Endothelial cell of umbilical vein (primary cell): ENCODE measurements at regions not wholly inside any gene's neighbourhood (a gene's known extent, or its start where the extent isn't known, plus 50 kb on each side); places are given as distances from the start of the nearest gene placed in this dataset.

Experiments used
- BruUV-seq: library from RNA; stranded (reverse); fragments of 400-500 nt; replicated peaks from 2 replicates; lab custom pipeline; 2021; lab: Mats Ljungman, UMichigan
- CTCF ChIA-PET: fragments of 300-600, 350-600 bp; sonication (Branson Sonifier 250); formaldehyde crosslinking; loops from one replicate; lab custom pipeline; 2021; ENCODE audit warnings: antibody characterized with exemption, inconsistent platforms; lab: Charles Lee
- POLR2A ChIA-PET: fragments of 300-600, 350-600 bp; sonication (Branson Sonifier 250); formaldehyde crosslinking; loops from one replicate; lab custom pipeline; 2021; ENCODE audit warnings: antibody characterized with exemption, inconsistent platforms; lab: Charles Lee
- DNase-seq: peaks from one replicate; pipeline ENCODE4 v3.0.0-alpha.2; 2011; ENCODE audit warnings: low read depth, low spot score
- FAIRE-seq: peaks from 2 replicates; lab custom pipeline; 2011; peaks lifted over from hg19 to GRCh38; lab: Jason Lieb, UNC
- H2AFZ ChIP-seq: 2 replicates; pipeline ENCODE4 v1.6.0; 2012; ENCODE audit warnings: low read depth, low read length, control low read depth, inconsistent platforms
- H3K27ac ChIP-seq: 2 replicates; pipeline ENCODE4 v1.5.1; 2011; ENCODE audit warnings: low read depth, mild to moderate bottlenecking, control low read depth, low read length, moderate library complexity; ENCODE audit not compliant: insufficient read depth
- H3K27me3 ChIP-seq, 2 experiments: 2 replicates each; pipeline versions ENCODE4 v1.6.0 to v1.6.1; 2011; ENCODE audit warnings: low read length in 2 of 2, mixed read lengths in 1 of 2; ENCODE audit not compliant: control insufficient read depth in 2 of 2, insufficient read depth in 2 of 2
- H3K36me3 ChIP-seq, 2 experiments: 2 replicates in 1 of 2; 3 replicates in 1 of 2; pipeline ENCODE4 v1.5.1; 2011; ENCODE audit warnings: low read length in 2 of 2, mild to moderate bottlenecking in 1 of 2, moderate library complexity in 1 of 2; ENCODE audit not compliant: control insufficient read depth in 2 of 2, insufficient read depth in 2 of 2; ENCODE audit errors: extremely low read depth in 1 of 2
- H3K4me1 ChIP-seq: 3 replicates; pipeline ENCODE4 v1.5.1; 2011; ENCODE audit warnings: mild to moderate bottlenecking, low read length; ENCODE audit not compliant: control insufficient read depth, insufficient read depth; ENCODE audit errors: extremely low read depth
- H3K4me2 ChIP-seq: 2 replicates; pipeline ENCODE4 v1.6.1; 2011; ENCODE audit warnings: low read length, control low read depth, mixed read lengths; ENCODE audit not compliant: insufficient read depth
- H3K4me3 ChIP-seq, 3 experiments: fragments of 200-600 bp in 1 of 3; sonication (generic), shearing (Covaris generic) in 1 of 3; replicated peaks in 1 of 3; 2 replicates each; pipeline ENCODE4 v1.5.1; 2011 to 2016; ENCODE audit warnings: control low read depth in 3 of 3, low read length in 3 of 3, mild to moderate bottlenecking in 2 of 3, inconsistent platforms in 1 of 3, low read depth in 1 of 3, moderate library complexity in 1 of 3; ENCODE audit not compliant: insufficient read depth in 1 of 3
- H3K79me2 ChIP-seq: 2 replicates; pipeline ENCODE4 v1.6.0; 2012; ENCODE audit warnings: low read length, inconsistent platforms; ENCODE audit not compliant: control insufficient read depth, insufficient read depth
- H3K9ac ChIP-seq: replicated peaks from 2 replicates; pipeline ENCODE3; 2011; ENCODE audit warnings: low read length, control low read depth; ENCODE audit not compliant: insufficient read depth; ENCODE audit errors: extremely low read depth
- H3K9me1 ChIP-seq: replicated peaks from 3 replicates; pipeline ENCODE4 v1.6.0; 2011; ENCODE audit warnings: mild to moderate bottlenecking, low read length; ENCODE audit not compliant: control insufficient read depth, insufficient read depth; ENCODE audit errors: extremely low read depth
- H3K9me3 ChIP-seq: replicated peaks from 2 replicates; pipeline ENCODE4 v1.5.1; 2012; ENCODE audit warnings: low read length, inconsistent platforms; ENCODE audit not compliant: control insufficient read depth, insufficient read depth
- H4K20me1 ChIP-seq: replicated peaks from 2 replicates; pipeline ENCODE3; 2011; ENCODE audit warnings: mild to moderate bottlenecking, low read length; ENCODE audit not compliant: control insufficient read depth, insufficient read depth; ENCODE audit errors: extremely low read depth
- CTCF ChIP-seq, 2 donors: IDR thresholded peaks; 1 replicate in 1 of 2; 2 replicates in 1 of 2; pipeline ENCODE4 v1.5.1; 2011; ENCODE audit warnings: low read length in 2 of 2, mild to moderate bottlenecking in 2 of 2, moderate library complexity in 2 of 2, control low read depth in 1 of 2, inconsistent platforms in 1 of 2, low read depth in 1 of 2; ENCODE audit not compliant: insufficient read depth in 1 of 2; ENCODE audit errors: extremely low read depth in 1 of 2
- EZH2 ChIP-seq: IDR thresholded peaks from 2 replicates; pipeline ENCODE4 v1.6.1; 2012; ENCODE audit warnings: borderline replicate concordance, low read depth, mild to moderate bottlenecking, moderate library complexity, low read length, inconsistent platforms; ENCODE audit not compliant: severe bottlenecking
- FOS ChIP-seq: IDR thresholded peaks from 2 replicates; pipeline ENCODE4 v1.6.1; 2011; ENCODE audit warnings: mild to moderate bottlenecking, low read length, moderate library complexity, borderline replicate concordance; ENCODE audit not compliant: insufficient read depth
- GATA2 ChIP-seq: IDR thresholded peaks from 2 replicates; pipeline ENCODE4 v1.7.0; 2011; ENCODE audit warnings: low read depth, mild to moderate bottlenecking, moderate library complexity, mixed read lengths, low read length; ENCODE audit not compliant: insufficient read length, insufficient read depth
- JUN ChIP-seq: IDR thresholded peaks from 2 replicates; pipeline ENCODE4 v1.6.1; 2011; ENCODE audit warnings: borderline replicate concordance, low read depth; ENCODE audit not compliant: insufficient read length, insufficient read depth
- MAX ChIP-seq: IDR thresholded peaks from 2 replicates; pipeline ENCODE4 v1.6.1; 2011; ENCODE audit not compliant: insufficient read depth, insufficient read length
- MYC ChIP-seq: IDR thresholded peaks from one replicate; pipeline ENCODE4 v1.6.1; 2011; ENCODE audit warnings: mild to moderate bottlenecking, low read depth, low read length
- POLR2A ChIP-seq: IDR thresholded peaks from 2 replicates; pipeline ENCODE4 v1.6.1; 2012; ENCODE audit warnings: low read depth, mild to moderate bottlenecking, control low read depth, low read length
- POLR2AphosphoS5 ChIP-seq: IDR thresholded peaks from 2 replicates; pipeline ENCODE4 v1.6.1; 2012; ENCODE audit warnings: low read depth, mild to moderate bottlenecking, control low read depth, low read length, moderate library complexity; ENCODE audit not compliant: insufficient read depth
- dilution Hi-C: fragments of 300-500 bp; cut with MboI; formaldehyde crosslinking; loops from one replicate; pipeline ENCODE4 v1.15.0; 2019; ENCODE audit warnings: low sequenced_read_pairs; ENCODE audit not compliant: extremely low pct_ligation_motif_present
- intact Hi-C: fragments of 100-400 bp; cut with micrococcal nuclease; formaldehyde crosslinking; loops from one replicate; pipeline ENCODE4 v1.10.0; 2022

GRCh38 chr19:30093966-30094755 lies 152.1 kb downstream of the URI1 start:
- no peak overlapping the region for H2AFZ ChIP-seq
- H4K20me1 ChIP-seq: no peaks in the 10 kb centered on the region
- TF ChIP-seq CTCF (IDR thresholded peaks at IDR 0.05; ENCODE audit: extremely low read depth in 1 of 2, insufficient read depth in 1 of 2, low read depth in 1 of 2, low read length in 2 of 2) (no peak), FOS (no peak), MAX (no peak), EZH2 (no peak)
- DNase-seq: no peak
- H3K4me1 ChIP-seq: no peaks in the 10 kb centered on the region
- peaks cover 2% of the 10 kb centered on the region for H3K9me3 ChIP-seq
- no peaks in the 10 kb centered on the region for H3K27me3 ChIP-seq
- FAIRE-seq: no peak
- H3K36me3 ChIP-seq: no peaks in the 10 kb centered on the region
- dilution Hi-C loops (no loop called here), intact Hi-C loops (no loop called here)
- no peak overlapping the region for H3K27ac ChIP-seq
- H3K4me3 ChIP-seq: no peak overlapping the region
- BruUV-seq: no TSS peak
- ChIA-PET POLR2A (no interaction called here), CTCF (no interaction called here)
- no peak overlapping the region for H3K9ac ChIP-seq
- H3K79me2 ChIP-seq: no peaks in the 10 kb centered on the region
- H3K4me2 ChIP-seq: no peak overlapping the region
- no peaks in the 10 kb centered on the region for H3K9me1 ChIP-seq

GRCh38 chr19:30094756-30095140 lies 152.7 kb downstream of the URI1 start:
- Histone ChIP-seq H2AFZ (no peak overlapping the region), H3K36me3 (no peaks in the 10 kb centered on the region), H3K4me1 (no peaks in the 10 kb centered on the region), H4K20me1 (no peaks in the 10 kb centered on the region), H3K9me3 (peaks cover 2% of the 10 kb centered on the region), H3K79me2 (no peaks in the 10 kb centered on the region), H3K9me1 (no peaks in the 10 kb centered on the region), H3K4me2 (no peak overlapping the region), H3K27me3 (no peaks in the 10 kb centered on the region), H3K4me3 (no peak overlapping the region), H3K9ac (no peak overlapping the region), H3K27ac (no peak overlapping the region)
- intact Hi-C loops (no loop called here), dilution Hi-C loops (no loop called here)
- POLR2A ChIA-PET: no interaction called here
- DNase-seq (no peak), FAIRE-seq (no peak)
- no peak for TF ChIP-seq FOS
- no peak for TF ChIP-seq MAX
- TF ChIP-seq POLR2AphosphoS5: no peak
- TF ChIP-seq EZH2: no peak
- TF ChIP-seq CTCF (IDR thresholded peaks at IDR 0.05; ENCODE audit: extremely low read depth in 1 of 2, insufficient read depth in 1 of 2, low read depth in 1 of 2, low read length in 2 of 2): no peak
- no peak for TF ChIP-seq JUN
- TF ChIP-seq POLR2A: no peak
- no peak for TF ChIP-seq MYC
- no peak for TF ChIP-seq GATA2
- BruUV-seq: no TSS peak
- CTCF ChIA-PET: no interaction called here
